ENCODE measurements at regions not wholly inside any gene's neighbourhood (a gene's known extent, or its start where the extent isn't known, plus 50 kb on each side); places are given as distances from the start of the nearest gene placed in this dataset.

GRCh38 chr11:80625563-80625962 lies 1184.7 kb upstream of the TENM4 start:
- no peak for DNase-seq

GRCh38 chr11:80621871-80622270 lies 1181.0 kb upstream of the TENM4 start:
- no peak for DNase-seq

GRCh38 chr11:80620867-80621266 lies 1180.0 kb upstream of the TENM4 start:
- no peak for DNase-seq

- DNase-seq, result no peak
These were observed 1176.3 kb upstream of the TENM4 start for GRCh38 chr11:80617156-80617555.

- DNase-seq, result no peak
These were observed 1175.4 kb upstream of the TENM4 start for GRCh38 chr11:80616070-80616800.

- no peak for DNase-seq
These were observed 1172.8 kb upstream of the TENM4 start for GRCh38 chr11:80613655-80614054.

- no peak for DNase-seq
These were observed 1169.7 kb upstream of the TENM4 start for GRCh38 chr11:80610516-80610915.

GRCh38 chr11:80603472-80603871 lies 1162.6 kb upstream of the TENM4 start:
- no peak for DNase-seq

- DNase-seq, result no peak
These were observed 1158.1 kb upstream of the TENM4 start for GRCh38 chr11:80598905-80599304.

GRCh38 chr11:80596291-80596810 lies 1155.5 kb upstream of the TENM4 start:
- DNase-seq, result no peak

GRCh38 chr11:80595011-80595410 lies 1154.2 kb upstream of the TENM4 start:
- DNase-seq, result no peak

GRCh38 chr11:80593648-80594374 lies 1153.0 kb upstream of the TENM4 start:
- no peak for DNase-seq

GRCh38 chr11:80592546-80592945 lies 1151.7 kb upstream of the TENM4 start:
- no peak for DNase-seq

- no peak for DNase-seq
These were observed 1147.1 kb upstream of the TENM4 start for GRCh38 chr11:80587906-80588305.

- no peak for DNase-seq
These were observed 1145.6 kb upstream of the TENM4 start for GRCh38 chr11:80586464-80586863.

GRCh38 chr11:80584661-80585060 lies 1143.8 kb upstream of the TENM4 start:
- no peak for DNase-seq

GRCh38 chr11:80569832-80570231 lies 1129.0 kb upstream of the TENM4 start:
- no peak for DNase-seq

GRCh38 chr11:80565231-80565630 lies 1124.4 kb upstream of the TENM4 start:
- DNase-seq, result no peak

GRCh38 chr11:80562523-80563125 lies 1121.8 kb upstream of the TENM4 start:
- DNase-seq, result no peak

GRCh38 chr11:80559942-80560341 lies 1119.1 kb upstream of the TENM4 start:
- DNase-seq, result no peak

GRCh38 chr11:80553565-80553964 lies 1112.7 kb upstream of the TENM4 start:
- DNase-seq, result no peak

GRCh38 chr11:80542704-80543103 lies 1101.9 kb upstream of the TENM4 start:
- no peak for DNase-seq

- DNase-seq, result no peak
These were observed 1097.2 kb upstream of the TENM4 start for GRCh38 chr11:80538040-80538439.

GRCh38 chr11:80533463-80533862 lies 1092.6 kb upstream of the TENM4 start:
- DNase-seq, result no peak
